ENCODE measurements at regions not wholly inside any gene's neighbourhood (a gene's known extent, or its start where the extent isn't known, plus 50 kb on each side); places are given as distances from the start of the nearest gene placed in this dataset.

DNA sequence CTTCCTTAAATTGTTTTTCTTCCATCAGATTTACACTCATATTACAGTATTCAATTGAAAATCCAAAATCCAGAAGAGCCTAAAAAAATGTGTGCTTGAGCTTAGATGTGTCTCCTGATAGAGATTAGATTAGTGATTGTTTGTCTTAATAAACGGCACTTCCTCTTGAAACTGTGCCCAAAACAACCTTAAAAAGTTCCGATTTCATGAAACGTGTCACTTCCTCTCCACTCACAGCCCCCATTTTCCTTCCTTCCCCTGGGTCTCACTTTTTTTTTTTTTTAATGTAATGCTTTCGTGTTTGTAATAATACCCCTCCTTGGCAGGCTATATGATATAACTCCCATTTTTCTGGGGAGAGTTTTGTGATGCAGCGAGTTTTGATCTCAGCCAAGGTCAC lies 114.8 kb upstream of the ADO start:
- no peak for TF ChIP-seq POLR2AphosphoS5 (IDR thresholded peaks at IDR 0.05)
- TF ChIP-seq, protein P1, sequence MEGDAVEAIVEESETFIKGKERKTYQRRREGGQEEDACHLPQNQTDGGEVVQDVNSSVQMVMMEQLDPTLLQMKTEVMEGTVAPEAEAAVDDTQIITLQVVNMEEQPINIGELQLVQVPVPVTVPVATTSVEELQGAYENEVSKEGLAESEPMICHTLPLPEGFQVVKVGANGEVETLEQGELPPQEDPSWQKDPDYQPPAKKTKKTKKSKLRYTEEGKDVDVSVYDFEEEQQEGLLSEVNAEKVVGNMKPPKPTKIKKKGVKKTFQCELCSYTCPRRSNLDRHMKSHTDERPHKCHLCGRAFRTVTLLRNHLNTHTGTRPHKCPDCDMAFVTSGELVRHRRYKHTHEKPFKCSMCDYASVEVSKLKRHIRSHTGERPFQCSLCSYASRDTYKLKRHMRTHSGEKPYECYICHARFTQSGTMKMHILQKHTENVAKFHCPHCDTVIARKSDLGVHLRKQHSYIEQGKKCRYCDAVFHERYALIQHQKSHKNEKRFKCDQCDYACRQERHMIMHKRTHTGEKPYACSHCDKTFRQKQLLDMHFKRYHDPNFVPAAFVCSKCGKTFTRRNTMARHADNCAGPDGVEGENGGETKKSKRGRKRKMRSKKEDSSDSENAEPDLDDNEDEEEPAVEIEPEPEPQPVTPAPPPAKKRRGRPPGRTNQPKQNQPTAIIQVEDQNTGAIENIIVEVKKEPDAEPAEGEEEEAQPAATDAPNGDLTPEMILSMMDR (IDR thresholded peaks at IDR 0.05) = no peak
